C4-2B (cell line): ENCODE measurements at regions not wholly inside any gene's neighbourhood (a gene's known extent, or its start where the extent isn't known, plus 50 kb on each side); places are given as distances from the start of the nearest gene placed in this dataset.

Experiments
- ZFX ChIP-seq: fragments of 450-650 bp; IDR thresholded peaks from 2 replicates; pipeline ENCODE4 v1.6.1; 2017
- TF ChIP-seq, protein P1 (sequence below): fragments of 450-650 bp; conservative IDR thresholded peaks from 2 replicates; pipeline ENCODE4 v1.5.1; 2017; ENCODE audit warnings: mild to moderate bottlenecking

DNA sequence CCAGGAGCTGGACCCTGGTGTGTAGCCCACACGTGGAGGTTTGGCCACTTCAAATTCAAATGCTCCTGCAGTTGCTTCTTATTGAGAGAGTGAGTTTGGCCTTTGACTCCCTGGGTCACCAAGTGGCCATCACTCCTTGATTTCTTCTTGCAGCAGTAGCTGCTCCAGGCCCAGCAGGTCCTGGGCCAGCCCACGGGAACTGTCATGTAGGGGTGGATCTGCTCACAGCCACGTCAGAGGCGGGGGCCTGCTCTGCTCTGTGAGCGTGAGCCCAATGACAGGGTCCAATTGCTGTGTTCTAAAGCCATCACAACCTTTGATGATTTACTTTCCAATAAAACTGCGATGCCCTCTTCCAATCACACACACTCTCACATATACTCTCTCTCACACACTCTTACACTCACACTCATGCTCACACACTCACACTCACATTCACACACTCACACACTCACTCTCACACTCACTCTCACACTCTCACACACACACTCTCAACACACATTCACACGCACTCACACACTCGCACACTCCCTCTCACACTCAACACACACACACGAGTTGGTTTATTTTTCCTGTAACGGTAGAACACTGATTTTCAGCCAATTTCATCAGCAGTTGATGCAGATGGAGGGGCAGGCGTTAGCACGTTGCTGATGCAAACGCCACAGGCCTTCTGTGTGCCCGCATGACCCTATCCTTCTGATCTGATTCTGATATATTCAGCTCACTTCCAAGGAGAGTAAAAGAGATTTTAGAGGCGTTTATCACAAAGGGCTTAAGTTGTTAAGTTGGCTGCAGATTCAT lies 210.7 kb upstream of the PPP2R2D start:
- TF ChIP-seq, protein P1, sequence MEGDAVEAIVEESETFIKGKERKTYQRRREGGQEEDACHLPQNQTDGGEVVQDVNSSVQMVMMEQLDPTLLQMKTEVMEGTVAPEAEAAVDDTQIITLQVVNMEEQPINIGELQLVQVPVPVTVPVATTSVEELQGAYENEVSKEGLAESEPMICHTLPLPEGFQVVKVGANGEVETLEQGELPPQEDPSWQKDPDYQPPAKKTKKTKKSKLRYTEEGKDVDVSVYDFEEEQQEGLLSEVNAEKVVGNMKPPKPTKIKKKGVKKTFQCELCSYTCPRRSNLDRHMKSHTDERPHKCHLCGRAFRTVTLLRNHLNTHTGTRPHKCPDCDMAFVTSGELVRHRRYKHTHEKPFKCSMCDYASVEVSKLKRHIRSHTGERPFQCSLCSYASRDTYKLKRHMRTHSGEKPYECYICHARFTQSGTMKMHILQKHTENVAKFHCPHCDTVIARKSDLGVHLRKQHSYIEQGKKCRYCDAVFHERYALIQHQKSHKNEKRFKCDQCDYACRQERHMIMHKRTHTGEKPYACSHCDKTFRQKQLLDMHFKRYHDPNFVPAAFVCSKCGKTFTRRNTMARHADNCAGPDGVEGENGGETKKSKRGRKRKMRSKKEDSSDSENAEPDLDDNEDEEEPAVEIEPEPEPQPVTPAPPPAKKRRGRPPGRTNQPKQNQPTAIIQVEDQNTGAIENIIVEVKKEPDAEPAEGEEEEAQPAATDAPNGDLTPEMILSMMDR: no peak
- no peak for TF ChIP-seq ZFX
